ENCODE measurements at regions not wholly inside any gene's neighbourhood (a gene's known extent, or its start where the extent isn't known, plus 50 kb on each side); places are given as distances from the start of the nearest gene placed in this dataset.
A peak's percentile ranks its signal among the peaks of the same experiment; 100 is the strongest.
"Not testable (repeated sequence)": the region's sequence is repeated elsewhere in the genome, so short reads cannot be mapped to it uniquely, and the experiment has no call there.

GRCh38 chr1:185396126-185396525, 79.1 kb upstream of the IVNS1ABP start:
- DNase-seq = no peak

- no peak for DNase-seq
Observed at GRCh38 chr1:185393815-185394214, 76.8 kb upstream of the IVNS1ABP start.

- DNase-seq = no peak
Observed at GRCh38 chr1:185393205-185393604, 76.2 kb upstream of the IVNS1ABP start.

- DNase-seq = no peak
Observed at GRCh38 chr1:185388815-185389214, 71.8 kb upstream of the IVNS1ABP start.

- no peak for DNase-seq
Observed at GRCh38 chr1:185388346-185388745, 71.3 kb upstream of the IVNS1ABP start.

- no peak for DNase-seq
Observed at GRCh38 chr1:185385991-185386390, 68.9 kb upstream of the IVNS1ABP start.

GRCh38 chr1:185383805-185384204, 66.8 kb upstream of the IVNS1ABP start:
- DNase-seq = not testable (repeated sequence)

- DNase-seq = no peak
Observed at GRCh38 chr1:185377831-185378230, 60.8 kb upstream of the IVNS1ABP start.

- DNase-seq = peak; percentile 53 to 70
Observed at GRCh38 chr1:185376840-185377635, 60.0 kb upstream of the IVNS1ABP start.

- DNase-seq = no peak
Observed at GRCh38 chr1:185376288-185376687, 59.2 kb upstream of the IVNS1ABP start.

- DNase-seq = peak; percentile 60 to 77
Observed at GRCh38 chr1:185375583-185375982, 58.5 kb upstream of the IVNS1ABP start.

GRCh38 chr1:185373813-185374529, 56.9 kb upstream of the IVNS1ABP start:
- DNase-seq = peak; percentile 63 to 72

GRCh38 chr1:185369786-185370185, 52.7 kb upstream of the IVNS1ABP start:
- no peak for DNase-seq

- DNase-seq = no peak
Observed at GRCh38 chr1:185368913-185369491, 52.0 kb upstream of the IVNS1ABP start.

- no peak for DNase-seq
Observed at GRCh38 chr1:185368313-185368855, 51.3 kb upstream of the IVNS1ABP start.

- no peak for DNase-seq
Observed at GRCh38 chr1:185367218-185367617, 50.2 kb upstream of the IVNS1ABP start.

All from inflammatory macrophage treated with lipopolysaccharide for 1 hour (primary cell).